H9 (cell line): ENCODE measurements at regions not wholly inside any gene's neighbourhood (a gene's known extent, or its start where the extent isn't known, plus 50 kb on each side); places are given as distances from the start of the nearest gene placed in this dataset.

Experiments used
- DNase-seq: peaks from one replicate; pipeline ENCODE4 v3.0.0-alpha.2; 2017
- H2AFZ ChIP-seq: one replicate; pipeline ENCODE4 v1.6.1; 2013; ENCODE audit warnings: mild to moderate bottlenecking, low read length, control low read depth, moderate library complexity
- H2AK5ac ChIP-seq: 2 replicates; pipeline ENCODE4 v1.6.1; 2013; ENCODE audit warnings: low read length, control low read depth, mixed read lengths; ENCODE audit not compliant: insufficient read length
- H2BK120ac ChIP-seq: one replicate; pipeline ENCODE4 v1.6.1; 2013; ENCODE audit warnings: low read depth, mild to moderate bottlenecking, low read length, control low read depth, inconsistent platforms; ENCODE audit not compliant: poor library complexity, severe bottlenecking
- H2BK12ac ChIP-seq: 2 replicates; pipeline ENCODE4 v1.6.1; 2013; ENCODE audit warnings: low read length, control low read depth, mixed read lengths, low read depth; ENCODE audit not compliant: insufficient read length
- H2BK15ac ChIP-seq: 2 replicates; pipeline ENCODE4 v1.6.1; 2013; ENCODE audit warnings: low read depth, low read length, control low read depth
- H2BK20ac ChIP-seq: one replicate; pipeline ENCODE4 v1.6.1; 2013; ENCODE audit warnings: low read depth, mild to moderate bottlenecking, low read length, control low read depth, inconsistent platforms; ENCODE audit not compliant: poor library complexity, severe bottlenecking
- H2BK5ac ChIP-seq: 2 replicates; pipeline ENCODE4 v1.6.1; 2013; ENCODE audit warnings: low read length, control low read depth, mixed read lengths; ENCODE audit not compliant: insufficient read length
- H3K14ac ChIP-seq: 2 replicates; pipeline ENCODE4 v1.6.1; 2013; ENCODE audit warnings: low read length, control low read depth; ENCODE audit not compliant: insufficient read depth
- H3K18ac ChIP-seq: 2 replicates; pipeline ENCODE4 v1.6.1; 2013; ENCODE audit warnings: low read depth, mild to moderate bottlenecking, mixed read lengths, low read length, control low read depth; ENCODE audit not compliant: insufficient read length
- H3K23ac ChIP-seq: 2 replicates; pipeline ENCODE4 v1.6.1; 2013; ENCODE audit warnings: low read length, control low read depth, mixed read lengths, low read depth; ENCODE audit not compliant: insufficient read length
- H3K23me2 ChIP-seq: 2 replicates; pipeline ENCODE4 v1.6.1; 2013; ENCODE audit warnings: low read depth, mild to moderate bottlenecking, mixed read lengths, low read length, control low read depth; ENCODE audit not compliant: insufficient read length, poor library complexity, severe bottlenecking
- H3K27ac ChIP-seq: 2 replicates; pipeline ENCODE4 v1.5.1; 2013; ENCODE audit warnings: low read length, control low read depth, mixed read lengths, low read depth; ENCODE audit not compliant: insufficient read length
- H3K27me3 ChIP-seq: 2 replicates; pipeline ENCODE4 v1.6.1; 2013; ENCODE audit warnings: low read length, control low read depth, inconsistent platforms; ENCODE audit not compliant: insufficient read depth
- H3K4ac ChIP-seq: 2 replicates; pipeline ENCODE4 v1.6.1; 2013; ENCODE audit warnings: low read depth, mild to moderate bottlenecking, control low read depth, inconsistent platforms, low read length, moderate library complexity
- H3K4me1 ChIP-seq: 2 replicates; pipeline ENCODE4 v1.6.1; 2013; ENCODE audit warnings: low read length, control low read depth, inconsistent platforms; ENCODE audit not compliant: insufficient read depth
- H3K4me2 ChIP-seq: 2 replicates; pipeline ENCODE4 v1.6.1; 2013; ENCODE audit warnings: low read length, control low read depth, mixed read lengths; ENCODE audit not compliant: insufficient read length, insufficient read depth
- H3K56ac ChIP-seq: 2 replicates; pipeline ENCODE4 v1.6.1; 2013; ENCODE audit warnings: low read depth, mild to moderate bottlenecking, mixed read lengths, low read length, control low read depth; ENCODE audit not compliant: insufficient read length
- H3K79me1 ChIP-seq: 2 replicates; pipeline ENCODE4 v1.6.1; 2013; ENCODE audit warnings: low read depth, mild to moderate bottlenecking, moderate library complexity, low read length, control low read depth, inconsistent platforms; ENCODE audit not compliant: insufficient read depth, poor library complexity, severe bottlenecking
- H3K79me2 ChIP-seq: 2 replicates; pipeline ENCODE4 v1.6.1; 2013; ENCODE audit warnings: low read length, control low read depth, inconsistent platforms; ENCODE audit not compliant: insufficient read depth
- H3K9ac ChIP-seq: 2 replicates; pipeline ENCODE4 v1.6.1; 2013; ENCODE audit warnings: low read length, control low read depth, mixed read lengths; ENCODE audit not compliant: insufficient read length; ENCODE audit errors: extremely low read depth
- H3K9me3 ChIP-seq: one replicate; pipeline ENCODE4 v1.6.1; 2013; ENCODE audit warnings: low read depth, low read length, inconsistent platforms; ENCODE audit not compliant: control insufficient read depth
- H3T11ph ChIP-seq: one replicate; pipeline ENCODE4 v1.6.1; 2013; ENCODE audit warnings: mild to moderate bottlenecking, low read length, control low read depth, inconsistent platforms
- H4K20me1 ChIP-seq: one replicate; pipeline ENCODE4 v1.6.1; 2013; ENCODE audit not compliant: control insufficient read depth, insufficient read length, insufficient read depth
- H4K5ac ChIP-seq: 2 replicates; pipeline ENCODE4 v1.6.1; 2013; ENCODE audit warnings: low read depth, mild to moderate bottlenecking, mixed read lengths, low read length, control low read depth; ENCODE audit not compliant: insufficient read length
- H4K8ac ChIP-seq: replicated peaks from 2 replicates; pipeline ENCODE4 v1.6.1; 2013; ENCODE audit warnings: low read length, control low read depth, mixed read lengths, low read depth; ENCODE audit not compliant: insufficient read length
- H4K91ac ChIP-seq: 2 replicates; pipeline ENCODE4 v1.6.1; 2013; ENCODE audit warnings: low read depth, mild to moderate bottlenecking, moderate library complexity, mixed read lengths, low read length, control low read depth; ENCODE audit not compliant: insufficient read length
- H3K27ac Mint-ChIP-seq, 3 experiments: 2 replicates in 2 of 3; 3 replicates in 1 of 3; pipeline ENCODE4 v1.8.0; 2020 to 2021; ENCODE audit warnings: mixed read lengths in 3 of 3, mild to moderate bottlenecking in 1 of 3, moderate library complexity in 1 of 3
- H3K27me3 Mint-ChIP-seq: 2 replicates; pipeline ENCODE4 v1.8.0; 2021; ENCODE audit warnings: low read depth, mild to moderate bottlenecking, moderate library complexity, mixed read lengths
- H3K36me3 Mint-ChIP-seq, 3 experiments: 2 replicates in 2 of 3; 3 replicates in 1 of 3; pipeline ENCODE4 v1.8.0; 2020 to 2021; ENCODE audit warnings: low read depth in 3 of 3, mixed read lengths in 3 of 3; ENCODE audit not compliant: insufficient read depth in 1 of 3
- H3K4me1 Mint-ChIP-seq, 2 experiments: 2 replicates each; pipeline ENCODE4 v1.8.0; 2020; ENCODE audit warnings: mixed read lengths in 2 of 2
- H3K4me3 Mint-ChIP-seq, 2 experiments: 2 replicates in 1 of 2; 3 replicates in 1 of 2; pipeline ENCODE4 v1.8.0; 2020 to 2021; ENCODE audit warnings: mild to moderate bottlenecking in 2 of 2, mixed read lengths in 2 of 2, moderate library complexity in 1 of 2
- H3K9me3 Mint-ChIP-seq, 2 experiments: 2 replicates in 1 of 2; 3 replicates in 1 of 2; pipeline ENCODE4 v1.8.0; 2020; ENCODE audit warnings: mild to moderate bottlenecking in 2 of 2, mixed read lengths in 2 of 2, moderate library complexity in 1 of 2
- WGBS: extraction: QIAGEN DNeasy Blood & Tissue Kit; methylation state at CpG from one replicate; pipeline ENCODE4 v1.1.7; 2013; ENCODE audit warnings: missing lambda C conversion rate, low lambda C conversion rate, mixed read lengths; ENCODE audit not compliant: insufficient read length; ENCODE audit errors: extremely low coverage; 5-methylcytosine and 5-hydroxymethylcytosine counted together
- TF ChIP-seq, protein P1 (sequence below): fragments of 200-600 bp; sonication (generic); conservative IDR thresholded peaks from 3 replicates; pipeline ENCODE4 v1.8.0; 2021; ENCODE audit warnings: antibody characterized with exemption, mild to moderate bottlenecking

DNA sequence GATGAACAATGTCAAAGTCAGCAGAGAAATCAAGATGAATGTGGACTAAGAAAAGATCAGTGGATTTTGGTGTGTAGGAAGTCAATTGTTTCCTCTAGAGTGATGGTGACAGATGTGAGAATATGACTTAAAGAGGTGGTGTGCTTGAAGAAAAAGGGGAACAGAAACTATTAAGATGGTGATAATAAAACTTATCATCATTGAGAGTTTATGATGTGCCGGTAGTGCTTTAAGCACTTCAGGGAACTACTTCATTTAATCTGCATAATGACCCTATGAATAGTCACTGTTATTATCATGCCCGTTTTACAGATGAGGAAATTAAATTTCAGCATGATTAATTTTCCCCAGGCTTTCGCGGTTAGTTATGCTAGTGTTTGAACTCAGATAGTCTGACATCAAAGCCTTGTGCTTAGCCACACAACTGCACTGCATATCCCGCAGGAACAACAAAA lies 246.9 kb upstream of the LRRC7 start:
- H3K23me2 ChIP-seq = no peaks in the 10 kb centered on the region
- Mint-ChIP-seq H3K4me1 (peaks cover 5 to 13% of the 10 kb centered on the region in 2 experiments), H3K27ac (no peak overlapping the region), H3K9me3 (no peaks in the 10 kb centered on the region), H3K4me3 (no peak overlapping the region), H3K36me3 (no peaks in the 10 kb centered on the region), H3K27me3 (no peaks in the 10 kb centered on the region)
- no peak overlapping the region for H3K9ac ChIP-seq
- H3K79me1 ChIP-seq = no peaks in the 10 kb centered on the region
- no peak overlapping the region for H2AK5ac ChIP-seq
- no peak overlapping the region for H3K18ac ChIP-seq
- no peaks in the 10 kb centered on the region for H3K27me3 ChIP-seq
- no peak overlapping the region for H3K56ac ChIP-seq
- H3K4me2 ChIP-seq = no peak overlapping the region
- H2BK20ac ChIP-seq = no peak overlapping the region
- H2BK12ac ChIP-seq = no peak overlapping the region
- H2BK120ac ChIP-seq = no peak overlapping the region
- TF ChIP-seq, protein P1, sequence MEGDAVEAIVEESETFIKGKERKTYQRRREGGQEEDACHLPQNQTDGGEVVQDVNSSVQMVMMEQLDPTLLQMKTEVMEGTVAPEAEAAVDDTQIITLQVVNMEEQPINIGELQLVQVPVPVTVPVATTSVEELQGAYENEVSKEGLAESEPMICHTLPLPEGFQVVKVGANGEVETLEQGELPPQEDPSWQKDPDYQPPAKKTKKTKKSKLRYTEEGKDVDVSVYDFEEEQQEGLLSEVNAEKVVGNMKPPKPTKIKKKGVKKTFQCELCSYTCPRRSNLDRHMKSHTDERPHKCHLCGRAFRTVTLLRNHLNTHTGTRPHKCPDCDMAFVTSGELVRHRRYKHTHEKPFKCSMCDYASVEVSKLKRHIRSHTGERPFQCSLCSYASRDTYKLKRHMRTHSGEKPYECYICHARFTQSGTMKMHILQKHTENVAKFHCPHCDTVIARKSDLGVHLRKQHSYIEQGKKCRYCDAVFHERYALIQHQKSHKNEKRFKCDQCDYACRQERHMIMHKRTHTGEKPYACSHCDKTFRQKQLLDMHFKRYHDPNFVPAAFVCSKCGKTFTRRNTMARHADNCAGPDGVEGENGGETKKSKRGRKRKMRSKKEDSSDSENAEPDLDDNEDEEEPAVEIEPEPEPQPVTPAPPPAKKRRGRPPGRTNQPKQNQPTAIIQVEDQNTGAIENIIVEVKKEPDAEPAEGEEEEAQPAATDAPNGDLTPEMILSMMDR = no peak
- no peaks in the 10 kb centered on the region for H4K20me1 ChIP-seq
- H3K27ac ChIP-seq = no peak overlapping the region
- no peaks in the 10 kb centered on the region for H3K4me1 ChIP-seq
- H3K23ac ChIP-seq = no peak overlapping the region
- no peaks in the 10 kb centered on the region for H3K9me3 ChIP-seq
- H3K14ac ChIP-seq = no peak overlapping the region
- no peak overlapping the region for H4K5ac ChIP-seq
- H4K91ac ChIP-seq = no peak overlapping the region
- H2BK5ac ChIP-seq = no peak overlapping the region
- WGBS = no CpG with 5 or more reads among the region's 5 CpGs
- DNase-seq = no peak
- H3T11ph ChIP-seq = no peak overlapping the region
- H3K4ac ChIP-seq = no peak overlapping the region
- no peaks in the 10 kb centered on the region for H3K79me2 ChIP-seq
- H2AFZ ChIP-seq = no peak overlapping the region
- H2BK15ac ChIP-seq = no peak overlapping the region
- H4K8ac ChIP-seq = no peak overlapping the region
